Right lobe of liver (tissue), 6 donors: ENCODE measurements at regions not wholly inside any gene's neighbourhood (a gene's known extent, or its start where the extent isn't known, plus 50 kb on each side); places are given as distances from the start of the nearest gene placed in this dataset.
"Not testable (repeated sequence)": the region's sequence is repeated elsewhere in the genome, so short reads cannot be mapped to it uniquely, and the experiment has no call there.

Experiments used
- ATAC-seq, 4 donors: fragments of 200-7000 bp; cut with Tn5 transposase; one replicate each; pipeline ENCODE4 v1.9.1; 2020; ENCODE audit warnings: mild to moderate bottlenecking in 4 of 4, moderate library complexity in 4 of 4
- DNase-seq, 3 donors: peaks; one replicate each; pipeline ENCODE4 v3.0.0-alpha.2; 2020
- H3K27ac ChIP-seq, 3 donors: fragments of 200-600 bp; one replicate each; pipeline ENCODE4 v1.8.0; 2022
- H3K27me3 ChIP-seq, 2 donors: fragments of 200-600 bp; one replicate each; pipeline ENCODE4 v1.8.0; 2022
- H3K36me3 ChIP-seq, 4 donors: fragments of 200-600 bp; sonication (generic) in 1 of 4; one replicate each; pipeline versions ENCODE4 v1.5.1 to v1.8.0; 2017 to 2022; ENCODE audit warnings: control low read depth in 1 of 4
- H3K4me1 ChIP-seq, 4 donors: fragments of 200-600 bp; sonication (generic) in 1 of 4; one replicate each; pipeline versions ENCODE4 v1.5.1 to v1.8.0; 2017 to 2022; ENCODE audit warnings: control low read depth in 1 of 4
- H3K4me3 ChIP-seq, 3 donors: fragments of 200-600 bp; one replicate each; pipeline ENCODE4 v1.8.0; 2022
- H3K9me3 ChIP-seq, 4 donors: fragments of 200-600 bp; sonication (generic) in 1 of 4; one replicate each; pipeline versions ENCODE4 v1.5.1 to v1.8.0; 2017 to 2022; ENCODE audit warnings: control low read depth in 1 of 4
- CTCF ChIP-seq, 4 donors: fragments of 200-600 bp in 3 of 4; fragments of 450-650 bp in 1 of 4; IDR thresholded peaks; one replicate each; pipeline versions ENCODE4 v1.5.1 to v1.8.0; 2016 to 2022; ENCODE audit warnings: antibody characterized with exemption in 4 of 4, mild to moderate bottlenecking in 2 of 4
- POLR2A ChIP-seq: fragments of 450-650 bp; IDR thresholded peaks from one replicate; pipeline ENCODE4 v1.6.1; 2017; ENCODE audit warnings: antibody characterized with exemption, mild to moderate bottlenecking
- WGBS: methylation state at CpG from one replicate; pipeline ENCODE4 v1.1.6; 2018; ENCODE audit warnings: low coverage, low lambda C conversion rate; ENCODE audit not compliant: insufficient coverage; ENCODE audit errors: missing lambda C conversion rate; 5-methylcytosine and 5-hydroxymethylcytosine counted together
- intact Hi-C, 2 donors: fragments of 100-400 bp; cut with DNase I; formaldehyde crosslinking; loops; one replicate each; pipeline versions ENCODE4 v1.11.2 to v1.14.1; 2022
- donor health status: DM: no; HTN: yes; CAD: no.
- donor health status: DM: no; HTN: no; CAD: no.
- donor health status: DM: no; HTN: no; CAD: no.
- donor health status: DM: no; HTN: yes; CAD: no.
- donor health status: DM: no; HTN: yes; CAD: no.

- intact Hi-C loops: no loop called here
- Histone ChIP-seq H3K27ac (no peak overlapping the region), H3K4me1 (peaks cover 0 to 38% (median 10%) of the 10 kb centered on the region in 4 donors), H3K27me3 (no peaks in the 10 kb centered on the region), H3K9me3 (no peaks in the 10 kb centered on the region), H3K36me3 (no peaks in the 10 kb centered on the region), H3K4me3 (no peak overlapping the region)
- no peak for TF ChIP-seq POLR2A
- TF ChIP-seq CTCF (IDR thresholded peaks at IDR 0.05): no peak
- ATAC-seq: no peak
- no peak for DNase-seq
- 54% methylated on average over 3 of the region's 3 CpGs for WGBS
Observed at GRCh38 chr13:69616396-69616795, 491.2 kb upstream of the ATXN8OS start.

GRCh38 chr13:69615055-69615454, 492.6 kb upstream of the ATXN8OS start:
- H3K27ac ChIP-seq, DNase-seq, intact Hi-C loops, ATAC-seq, H3K27me3 ChIP-seq, H3K36me3 ChIP-seq, H3K4me3 ChIP-seq, H3K9me3 ChIP-seq: not testable (repeated sequence)
- WGBS: 54% methylated on average over 2 of the region's 8 CpGs
- H3K4me1 ChIP-seq: peaks cover 0 to 36% (median 10%) of the 10 kb centered on the region in 4 donors

GRCh38 chr13:69604698-69605097, 502.9 kb upstream of the ATXN8OS start:
- TF ChIP-seq CTCF (IDR thresholded peaks at IDR 0.05) (no peak), POLR2A (no peak)
- no peaks in the 10 kb centered on the region for H3K36me3 ChIP-seq
- H3K27ac ChIP-seq: no peak overlapping the region
- DNase-seq (no peak), ATAC-seq (no peak)
- H3K9me3 ChIP-seq: no peaks in the 10 kb centered on the region
- no peaks in the 10 kb centered on the region for H3K4me1 ChIP-seq
- intact Hi-C loops: no loop called here
- H3K27me3 ChIP-seq: no peaks in the 10 kb centered on the region
- WGBS: 83% methylated on average over 1 of the region's 1 CpG
- H3K4me3 ChIP-seq: no peak overlapping the region

- no peak for TF ChIP-seq CTCF (IDR thresholded peaks at IDR 0.05)
- no peak for TF ChIP-seq POLR2A
- Histone ChIP-seq H3K27me3 (no peaks in the 10 kb centered on the region), H3K27ac (no peak overlapping the region), H3K36me3 (no peaks in the 10 kb centered on the region), H3K4me3 (no peak overlapping the region), H3K9me3 (no peaks in the 10 kb centered on the region), H3K4me1 (no peaks in the 10 kb centered on the region)
- no peak for DNase-seq
- 59% methylated on average over 2 of the region's 3 CpGs for WGBS
- intact Hi-C loops: no loop called here
- ATAC-seq: no peak
Observed at GRCh38 chr13:69603144-69603853, 504.3 kb upstream of the ATXN8OS start.

GRCh38 chr13:69601661-69602060, 506.0 kb upstream of the ATXN8OS start:
- TF ChIP-seq POLR2A (no peak), CTCF (IDR thresholded peaks at IDR 0.05) (no peak)
- DNase-seq (no peak), ATAC-seq (no peak)
- intact Hi-C loops: no loop called here
- no peaks in the 10 kb centered on the region for H3K27me3 ChIP-seq
- no peaks in the 10 kb centered on the region for H3K36me3 ChIP-seq
- no peaks in the 10 kb centered on the region for H3K4me1 ChIP-seq
- no peaks in the 10 kb centered on the region for H3K9me3 ChIP-seq
- H3K27ac ChIP-seq: no peak overlapping the region
- H3K4me3 ChIP-seq: no peak overlapping the region
- WGBS: 73% methylated on average over 3 of the region's 3 CpGs
